RKO (cell line): ENCODE measurements at regions not wholly inside any gene's neighbourhood (a gene's known extent, or its start where the extent isn't known, plus 50 kb on each side); places are given as distances from the start of the nearest gene placed in this dataset.
A peak's percentile ranks its signal among the peaks of the same experiment; 100 is the strongest.
"Not testable (repeated sequence)": the region's sequence is repeated elsewhere in the genome, so short reads cannot be mapped to it uniquely, and the experiment has no call there.

Source experiments
- DNase-seq: peaks from one replicate; pipeline ENCODE4 v3.0.0-alpha.2; 2016; ENCODE audit warnings: low spot score

GRCh38 chr5:27491047-27491446, 452.7 kb upstream of the CDH9 start:
- DNase-seq = no peak

- DNase-seq = no peak
Measured at GRCh38 chr5:27489701-27490100, 451.3 kb upstream of the CDH9 start.

GRCh38 chr5:27482663-27483062, 444.3 kb upstream of the CDH9 start:
- DNase-seq = no peak

GRCh38 chr5:27479859-27480258, 441.5 kb upstream of the CDH9 start:
- no peak for DNase-seq

GRCh38 chr5:27477550-27477949, 439.2 kb upstream of the CDH9 start:
- no peak for DNase-seq

GRCh38 chr5:27476356-27476988, 438.1 kb upstream of the CDH9 start:
- DNase-seq = peak; percentile 3

GRCh38 chr5:27475063-27475462, 436.7 kb upstream of the CDH9 start:
- DNase-seq = no peak

- no peak for DNase-seq
Measured at GRCh38 chr5:27474395-27474794, 436.0 kb upstream of the CDH9 start.

- DNase-seq = no peak
Measured at GRCh38 chr5:27474047-27474309, 435.6 kb upstream of the CDH9 start.

- DNase-seq = no peak
Measured at GRCh38 chr5:27473307-27474046, 435.1 kb upstream of the CDH9 start.

GRCh38 chr5:27472871-27473270, 434.5 kb upstream of the CDH9 start:
- no peak for DNase-seq

GRCh38 chr5:27472000-27472763, 433.8 kb upstream of the CDH9 start:
- DNase-seq = peak; percentile 8

GRCh38 chr5:27466959-27467358, 428.6 kb upstream of the CDH9 start:
- DNase-seq = no peak

- no peak for DNase-seq
Measured at GRCh38 chr5:27465140-27465539, 426.8 kb upstream of the CDH9 start.

GRCh38 chr5:27463446-27464149, 425.2 kb upstream of the CDH9 start:
- DNase-seq = no peak

GRCh38 chr5:27462936-27463335, 424.6 kb upstream of the CDH9 start:
- DNase-seq = no peak

- DNase-seq = no peak
Measured at GRCh38 chr5:27458287-27458686, 419.9 kb upstream of the CDH9 start.

GRCh38 chr5:27451377-27451776, 413.0 kb upstream of the CDH9 start:
- no peak for DNase-seq

- DNase-seq = peak; percentile 19
Measured at GRCh38 chr5:27450607-27451006, 412.2 kb upstream of the CDH9 start.

- not testable (repeated sequence) for DNase-seq
Measured at GRCh38 chr5:27439383-27439782, 401.0 kb upstream of the CDH9 start.

- no peak for DNase-seq
Measured at GRCh38 chr5:27437594-27438200, 399.3 kb upstream of the CDH9 start.

GRCh38 chr5:27434335-27434734, 395.9 kb upstream of the CDH9 start:
- DNase-seq = no peak
